NCI-H2171 (cell line): ENCODE measurements at regions not wholly inside any gene's neighbourhood (a gene's known extent, or its start where the extent isn't known, plus 50 kb on each side); places are given as distances from the start of the nearest gene placed in this dataset.

ENCODE experiments used
- DNase-seq: peaks from one replicate; lab custom pipeline; 2025; lab: John Stamatoyannopoulos, UW

- DNase-seq, result no peak
Observed at GRCh38 chr2:125861461-125861860, 794.5 kb upstream of the GYPC start.

- no peak for DNase-seq
Observed at GRCh38 chr2:125867908-125868307, 788.0 kb upstream of the GYPC start.

GRCh38 chr2:125870264-125870663 is 785.7 kb upstream of the GYPC start:
- DNase-seq, result no peak

- no peak for DNase-seq
Observed at GRCh38 chr2:125870746-125871145, 785.2 kb upstream of the GYPC start.

GRCh38 chr2:125874564-125874963 is 781.4 kb upstream of the GYPC start:
- DNase-seq, result no peak

GRCh38 chr2:125885340-125885739 is 770.6 kb upstream of the GYPC start:
- no peak for DNase-seq

- DNase-seq, result no peak
Observed at GRCh38 chr2:125886153-125886552, 769.8 kb upstream of the GYPC start.

GRCh38 chr2:125901278-125901677 is 754.7 kb upstream of the GYPC start:
- no peak for DNase-seq

GRCh38 chr2:125925891-125926546 is 729.9 kb upstream of the GYPC start:
- DNase-seq, result no peak

GRCh38 chr2:125935559-125935958 is 720.4 kb upstream of the GYPC start:
- DNase-seq, result no peak

- no peak for DNase-seq
Observed at GRCh38 chr2:125942585-125943424, 713.2 kb upstream of the GYPC start.

GRCh38 chr2:125959047-125959446 is 696.9 kb upstream of the GYPC start:
- no peak for DNase-seq

GRCh38 chr2:125961739-125962138 is 694.2 kb upstream of the GYPC start:
- no peak for DNase-seq

GRCh38 chr2:125979886-125980285 is 676.1 kb upstream of the GYPC start:
- DNase-seq, result peak; percentile 44

- no peak for DNase-seq
Observed at GRCh38 chr2:125983364-125983763, 672.6 kb upstream of the GYPC start.

GRCh38 chr2:126029316-126029715 is 626.6 kb upstream of the GYPC start:
- no peak for DNase-seq

GRCh38 chr2:126038861-126039260 is 617.1 kb upstream of the GYPC start:
- no peak for DNase-seq

- no peak for DNase-seq
Observed at GRCh38 chr2:126041391-126042047, 614.4 kb upstream of the GYPC start.

GRCh38 chr2:126042089-126042488 is 613.9 kb upstream of the GYPC start:
- DNase-seq, result no peak

- DNase-seq, result no peak
Observed at GRCh38 chr2:126048719-126049118, 607.2 kb upstream of the GYPC start.

- DNase-seq, result no peak
Observed at GRCh38 chr2:126049461-126049860, 606.5 kb upstream of the GYPC start.

- no peak for DNase-seq
Observed at GRCh38 chr2:126050991-126051736, 604.8 kb upstream of the GYPC start.
